Panc1 (cell line): ENCODE measurements at regions not wholly inside any gene's neighbourhood (a gene's known extent, or its start where the extent isn't known, plus 50 kb on each side); places are given as distances from the start of the nearest gene placed in this dataset.

Experiments used
- ATAC-seq: fragments of 200-7000 bp; cut with Tn5 transposase; 2 replicates; pipeline ENCODE4 v1.9.1; 2020; ENCODE audit warnings: mild to moderate bottlenecking, moderate library complexity
- BruUV-seq: library from RNA; stranded (reverse); fragments of 400-500 nt; replicated peaks from 2 replicates; lab custom pipeline; 2021; lab: Mats Ljungman, UMichigan
- CTCF ChIA-PET: fragments of 300-600 bp; sonication (Branson Sonifier 250); formaldehyde crosslinking; loops from one replicate; lab custom pipeline; 2022; ENCODE audit warnings: antibody characterized with exemption; lab: Charles Lee
- POLR2A ChIA-PET: fragments of 300-600 bp; sonication (Branson Sonifier 250); formaldehyde crosslinking; loops from one replicate; lab custom pipeline; 2022; ENCODE audit warnings: antibody characterized with exemption; lab: Charles Lee
- DNase-seq: peaks from one replicate; pipeline ENCODE4 v3.0.0-alpha.2; 2010; ENCODE audit warnings: low read depth, low spot score
- H3K27ac ChIP-seq: 2 replicates; pipeline ENCODE4 v1.5.1; 2011; ENCODE audit warnings: mild to moderate bottlenecking, low read length, inconsistent platforms
- H3K27me3 ChIP-seq: fragments of 200-500 bp; sonication (Bioruptor generic); 2 replicates; pipeline ENCODE4 v1.6.0; 2014; ENCODE audit warnings: low read length, inconsistent platforms; ENCODE audit not compliant: control insufficient read depth, insufficient read depth
- H3K36me3 ChIP-seq: fragments of 200-500 bp; sonication (Bioruptor generic); 2 replicates; pipeline ENCODE4 v1.5.1; 2014; ENCODE audit warnings: inconsistent platforms, mild to moderate bottlenecking, low read length, moderate library complexity; ENCODE audit not compliant: control insufficient read depth, insufficient read depth
- H3K4me1 ChIP-seq: 2 replicates; pipeline ENCODE4 v1.5.1; 2011; ENCODE audit warnings: inconsistent platforms, mild to moderate bottlenecking, low read length, moderate library complexity; ENCODE audit not compliant: control insufficient read depth, insufficient read depth
- H3K4me3 ChIP-seq, 2 experiments: 2 replicates each; pipeline ENCODE4 v1.5.1; 2011 to 2012; ENCODE audit warnings: low read depth in 2 of 2, low read length in 2 of 2, mild to moderate bottlenecking in 2 of 2, inconsistent platforms in 1 of 2, moderate library complexity in 1 of 2
- H3K9me3 ChIP-seq: fragments of 200-500 bp; sonication (Bioruptor generic); 2 replicates; pipeline ENCODE4 v1.5.1; 2014; ENCODE audit warnings: low read depth, mild to moderate bottlenecking, inconsistent platforms, low read length, moderate library complexity; ENCODE audit not compliant: control insufficient read depth, insufficient read depth
- CTCF ChIP-seq: fragments of 450-650 bp; IDR thresholded peaks from 2 replicates; pipeline ENCODE4 v1.5.1; 2017; ENCODE audit warnings: mild to moderate bottlenecking
- POLR2AphosphoS5 ChIP-seq: IDR thresholded peaks from 2 replicates; pipeline ENCODE4 v1.6.1; 2012; ENCODE audit warnings: mild to moderate bottlenecking, low read depth, low read length, moderate library complexity
- REST ChIP-seq, 2 experiments: IDR thresholded peaks; 2 replicates each; pipeline ENCODE4 v1.6.1; 2011 to 2012; ENCODE audit warnings: low read depth in 2 of 2, control low read depth in 1 of 2, low read length in 1 of 2, mild to moderate bottlenecking in 1 of 2, moderate library complexity in 1 of 2; ENCODE audit not compliant: insufficient read depth in 1 of 2
- SIN3A ChIP-seq: IDR thresholded peaks from 2 replicates; pipeline ENCODE4 v1.6.1; 2012; ENCODE audit warnings: low read depth, mild to moderate bottlenecking, low read length, moderate library complexity, borderline replicate concordance; ENCODE audit not compliant: insufficient read depth
- TCF7L2 ChIP-seq: IDR thresholded peaks from 2 replicates; pipeline ENCODE4 v1.6.1; 2011; ENCODE audit warnings: mild to moderate bottlenecking, low read depth, low read length, inconsistent platforms
- in situ Hi-C: cut with HindIII; loops from 2 replicates; pipeline ENCODE4 v1.10.0; 2016; ENCODE audit warnings: low sequenced_read_pairs, low pct_unique_long_range_greater_than_20kb
- intact Hi-C: fragments of 100-400 bp; cut with micrococcal nuclease; formaldehyde crosslinking; loops from one replicate; pipeline ENCODE4 v1.10.0; 2022; ENCODE audit not compliant: unreplicated experiment

GRCh38 chr17:33942414-33942813, 312.7 kb upstream of the CCL2 start:
- CTCF ChIA-PET: no interaction called here

GRCh38 chr17:33944412-33944811, 310.7 kb upstream of the CCL2 start:
- no peaks in the 10 kb centered on the region for H3K4me1 ChIP-seq
- no peak overlapping the region for H3K4me3 ChIP-seq
- in situ Hi-C loops: no loop called here
- intact Hi-C loops: no loop called here
- POLR2A ChIA-PET: no interaction called here
- DNase-seq: no peak
- no peaks in the 10 kb centered on the region for H3K27me3 ChIP-seq
- H3K36me3 ChIP-seq: no peaks in the 10 kb centered on the region
- TF ChIP-seq SIN3A (no peak), TCF7L2 (no peak), POLR2AphosphoS5 (no peak), REST (IDR thresholded peaks at IDR 0.05; ENCODE audit: insufficient read depth in 1 of 2, low read depth in 2 of 2, low read length in 1 of 2) (no peak)
- no peak for ATAC-seq
- BruUV-seq: no TSS peak
- H3K27ac ChIP-seq: no peak overlapping the region
- H3K9me3 ChIP-seq: no peaks in the 10 kb centered on the region
- CTCF ChIA-PET: no interaction called here

More at GRCh38 chr17:33942414-33942813, 312.7 kb upstream of the CCL2 start:
- DNase-seq: no peak
- POLR2A ChIA-PET: no interaction called here
- BruUV-seq: no TSS peak
- H3K4me3 ChIP-seq: no peak overlapping the region
- H3K9me3 ChIP-seq: no peaks in the 10 kb centered on the region
- TF ChIP-seq SIN3A: no peak
- no peak for TF ChIP-seq CTCF
- TF ChIP-seq POLR2AphosphoS5: no peak
- no peak for TF ChIP-seq REST (IDR thresholded peaks at IDR 0.05; ENCODE audit: insufficient read depth in 1 of 2, low read depth in 2 of 2, low read length in 1 of 2)
- TF ChIP-seq TCF7L2: no peak
- no peak for ATAC-seq
- no peaks in the 10 kb centered on the region for H3K4me1 ChIP-seq
- in situ Hi-C loops: no loop called here
- H3K27ac ChIP-seq: no peak overlapping the region
- intact Hi-C loops: no loop called here
- H3K27me3 ChIP-seq: no peaks in the 10 kb centered on the region
- H3K36me3 ChIP-seq: no peaks in the 10 kb centered on the region
